ENCODE measurements at regions not wholly inside any gene's neighbourhood (a gene's known extent, or its start where the extent isn't known, plus 50 kb on each side); places are given as distances from the start of the nearest gene placed in this dataset.

DNA sequence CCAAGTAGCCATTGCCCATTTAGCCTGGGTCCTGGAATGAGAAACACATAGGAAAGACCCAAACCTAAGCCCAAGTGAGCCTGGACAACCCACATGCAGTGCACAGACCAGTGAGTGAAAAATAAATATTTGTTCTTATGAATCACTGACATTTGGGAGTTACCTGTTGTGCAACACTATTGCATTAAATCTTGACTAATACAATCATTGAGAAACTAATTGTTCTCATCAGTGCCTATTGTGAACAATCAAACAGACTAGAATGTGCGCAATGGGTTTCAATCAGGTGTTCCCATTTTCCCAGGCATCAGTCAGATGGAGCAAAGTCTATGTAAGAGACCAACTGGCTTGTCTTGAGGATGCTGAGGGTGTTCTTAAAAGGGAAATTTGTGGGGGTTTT, 54.7 kb upstream of the CNOT10 start:
- no peaks in the 10 kb centered on the region for H3K4me1 ChIP-seq (ENCODE audit: insufficient read depth)
- Mint-ChIP-seq H3K36me3 (ENCODE audit: low read depth) (no peaks in the 10 kb centered on the region), H3K4me3 (no peak overlapping the region), H3K27me3 (ENCODE audit: insufficient read depth, low read depth, poor library complexity) (peaks cover 8% of the 10 kb centered on the region), H3K27ac (no peak overlapping the region), H3K9me3 (0 out of 3 replicates have a peak, but pooled peaks cover 5% of the 10 kb centered on the region), H3K4me1 (no peaks in the 10 kb centered on the region)
- TF ChIP-seq JUNB (IDR thresholded peaks at IDR 0.05; ENCODE audit: unreplicated experiment) = no peak
- TF ChIP-seq CREB1 (CRISPR knock-in tag; IDR thresholded peaks at IDR 0.05; ENCODE audit: low read depth) = no peak
- no peak for TF ChIP-seq NANOG (IDR thresholded peaks at IDR 0.05; ENCODE audit: borderline replicate concordance)
- TF ChIP-seq, protein P1, sequence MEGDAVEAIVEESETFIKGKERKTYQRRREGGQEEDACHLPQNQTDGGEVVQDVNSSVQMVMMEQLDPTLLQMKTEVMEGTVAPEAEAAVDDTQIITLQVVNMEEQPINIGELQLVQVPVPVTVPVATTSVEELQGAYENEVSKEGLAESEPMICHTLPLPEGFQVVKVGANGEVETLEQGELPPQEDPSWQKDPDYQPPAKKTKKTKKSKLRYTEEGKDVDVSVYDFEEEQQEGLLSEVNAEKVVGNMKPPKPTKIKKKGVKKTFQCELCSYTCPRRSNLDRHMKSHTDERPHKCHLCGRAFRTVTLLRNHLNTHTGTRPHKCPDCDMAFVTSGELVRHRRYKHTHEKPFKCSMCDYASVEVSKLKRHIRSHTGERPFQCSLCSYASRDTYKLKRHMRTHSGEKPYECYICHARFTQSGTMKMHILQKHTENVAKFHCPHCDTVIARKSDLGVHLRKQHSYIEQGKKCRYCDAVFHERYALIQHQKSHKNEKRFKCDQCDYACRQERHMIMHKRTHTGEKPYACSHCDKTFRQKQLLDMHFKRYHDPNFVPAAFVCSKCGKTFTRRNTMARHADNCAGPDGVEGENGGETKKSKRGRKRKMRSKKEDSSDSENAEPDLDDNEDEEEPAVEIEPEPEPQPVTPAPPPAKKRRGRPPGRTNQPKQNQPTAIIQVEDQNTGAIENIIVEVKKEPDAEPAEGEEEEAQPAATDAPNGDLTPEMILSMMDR (conservative IDR thresholded peaks at IDR 0.05; ENCODE audit: low read depth in 2 of 2) = no peak
- TF ChIP-seq EZH2 (IDR thresholded peaks at IDR 0.05; ENCODE audit: low read depth, unreplicated experiment) = no peak
- TF ChIP-seq, protein P2, sequence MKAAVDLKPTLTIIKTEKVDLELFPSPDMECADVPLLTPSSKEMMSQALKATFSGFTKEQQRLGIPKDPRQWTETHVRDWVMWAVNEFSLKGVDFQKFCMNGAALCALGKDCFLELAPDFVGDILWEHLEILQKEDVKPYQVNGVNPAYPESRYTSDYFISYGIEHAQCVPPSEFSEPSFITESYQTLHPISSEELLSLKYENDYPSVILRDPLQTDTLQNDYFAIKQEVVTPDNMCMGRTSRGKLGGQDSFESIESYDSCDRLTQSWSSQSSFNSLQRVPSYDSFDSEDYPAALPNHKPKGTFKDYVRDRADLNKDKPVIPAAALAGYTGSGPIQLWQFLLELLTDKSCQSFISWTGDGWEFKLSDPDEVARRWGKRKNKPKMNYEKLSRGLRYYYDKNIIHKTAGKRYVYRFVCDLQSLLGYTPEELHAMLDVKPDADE (IDR thresholded peaks at IDR 0.05) = no peak
- TF ChIP-seq, protein P3, sequence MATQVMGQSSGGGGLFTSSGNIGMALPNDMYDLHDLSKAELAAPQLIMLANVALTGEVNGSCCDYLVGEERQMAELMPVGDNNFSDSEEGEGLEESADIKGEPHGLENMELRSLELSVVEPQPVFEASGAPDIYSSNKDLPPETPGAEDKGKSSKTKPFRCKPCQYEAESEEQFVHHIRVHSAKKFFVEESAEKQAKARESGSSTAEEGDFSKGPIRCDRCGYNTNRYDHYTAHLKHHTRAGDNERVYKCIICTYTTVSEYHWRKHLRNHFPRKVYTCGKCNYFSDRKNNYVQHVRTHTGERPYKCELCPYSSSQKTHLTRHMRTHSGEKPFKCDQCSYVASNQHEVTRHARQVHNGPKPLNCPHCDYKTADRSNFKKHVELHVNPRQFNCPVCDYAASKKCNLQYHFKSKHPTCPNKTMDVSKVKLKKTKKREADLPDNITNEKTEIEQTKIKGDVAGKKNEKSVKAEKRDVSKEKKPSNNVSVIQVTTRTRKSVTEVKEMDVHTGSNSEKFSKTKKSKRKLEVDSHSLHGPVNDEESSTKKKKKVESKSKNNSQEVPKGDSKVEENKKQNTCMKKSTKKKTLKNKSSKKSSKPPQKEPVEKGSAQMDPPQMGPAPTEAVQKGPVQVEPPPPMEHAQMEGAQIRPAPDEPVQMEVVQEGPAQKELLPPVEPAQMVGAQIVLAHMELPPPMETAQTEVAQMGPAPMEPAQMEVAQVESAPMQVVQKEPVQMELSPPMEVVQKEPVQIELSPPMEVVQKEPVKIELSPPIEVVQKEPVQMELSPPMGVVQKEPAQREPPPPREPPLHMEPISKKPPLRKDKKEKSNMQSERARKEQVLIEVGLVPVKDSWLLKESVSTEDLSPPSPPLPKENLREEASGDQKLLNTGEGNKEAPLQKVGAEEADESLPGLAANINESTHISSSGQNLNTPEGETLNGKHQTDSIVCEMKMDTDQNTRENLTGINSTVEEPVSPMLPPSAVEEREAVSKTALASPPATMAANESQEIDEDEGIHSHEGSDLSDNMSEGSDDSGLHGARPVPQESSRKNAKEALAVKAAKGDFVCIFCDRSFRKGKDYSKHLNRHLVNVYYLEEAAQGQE (IDR thresholded peaks at IDR 0.05; ENCODE audit: unreplicated experiment) = no peak
- TF ChIP-seq POLR2AphosphoS5 (IDR thresholded peaks at IDR 0.05; ENCODE audit: low read depth) = no peak
- TF ChIP-seq, protein P4, sequence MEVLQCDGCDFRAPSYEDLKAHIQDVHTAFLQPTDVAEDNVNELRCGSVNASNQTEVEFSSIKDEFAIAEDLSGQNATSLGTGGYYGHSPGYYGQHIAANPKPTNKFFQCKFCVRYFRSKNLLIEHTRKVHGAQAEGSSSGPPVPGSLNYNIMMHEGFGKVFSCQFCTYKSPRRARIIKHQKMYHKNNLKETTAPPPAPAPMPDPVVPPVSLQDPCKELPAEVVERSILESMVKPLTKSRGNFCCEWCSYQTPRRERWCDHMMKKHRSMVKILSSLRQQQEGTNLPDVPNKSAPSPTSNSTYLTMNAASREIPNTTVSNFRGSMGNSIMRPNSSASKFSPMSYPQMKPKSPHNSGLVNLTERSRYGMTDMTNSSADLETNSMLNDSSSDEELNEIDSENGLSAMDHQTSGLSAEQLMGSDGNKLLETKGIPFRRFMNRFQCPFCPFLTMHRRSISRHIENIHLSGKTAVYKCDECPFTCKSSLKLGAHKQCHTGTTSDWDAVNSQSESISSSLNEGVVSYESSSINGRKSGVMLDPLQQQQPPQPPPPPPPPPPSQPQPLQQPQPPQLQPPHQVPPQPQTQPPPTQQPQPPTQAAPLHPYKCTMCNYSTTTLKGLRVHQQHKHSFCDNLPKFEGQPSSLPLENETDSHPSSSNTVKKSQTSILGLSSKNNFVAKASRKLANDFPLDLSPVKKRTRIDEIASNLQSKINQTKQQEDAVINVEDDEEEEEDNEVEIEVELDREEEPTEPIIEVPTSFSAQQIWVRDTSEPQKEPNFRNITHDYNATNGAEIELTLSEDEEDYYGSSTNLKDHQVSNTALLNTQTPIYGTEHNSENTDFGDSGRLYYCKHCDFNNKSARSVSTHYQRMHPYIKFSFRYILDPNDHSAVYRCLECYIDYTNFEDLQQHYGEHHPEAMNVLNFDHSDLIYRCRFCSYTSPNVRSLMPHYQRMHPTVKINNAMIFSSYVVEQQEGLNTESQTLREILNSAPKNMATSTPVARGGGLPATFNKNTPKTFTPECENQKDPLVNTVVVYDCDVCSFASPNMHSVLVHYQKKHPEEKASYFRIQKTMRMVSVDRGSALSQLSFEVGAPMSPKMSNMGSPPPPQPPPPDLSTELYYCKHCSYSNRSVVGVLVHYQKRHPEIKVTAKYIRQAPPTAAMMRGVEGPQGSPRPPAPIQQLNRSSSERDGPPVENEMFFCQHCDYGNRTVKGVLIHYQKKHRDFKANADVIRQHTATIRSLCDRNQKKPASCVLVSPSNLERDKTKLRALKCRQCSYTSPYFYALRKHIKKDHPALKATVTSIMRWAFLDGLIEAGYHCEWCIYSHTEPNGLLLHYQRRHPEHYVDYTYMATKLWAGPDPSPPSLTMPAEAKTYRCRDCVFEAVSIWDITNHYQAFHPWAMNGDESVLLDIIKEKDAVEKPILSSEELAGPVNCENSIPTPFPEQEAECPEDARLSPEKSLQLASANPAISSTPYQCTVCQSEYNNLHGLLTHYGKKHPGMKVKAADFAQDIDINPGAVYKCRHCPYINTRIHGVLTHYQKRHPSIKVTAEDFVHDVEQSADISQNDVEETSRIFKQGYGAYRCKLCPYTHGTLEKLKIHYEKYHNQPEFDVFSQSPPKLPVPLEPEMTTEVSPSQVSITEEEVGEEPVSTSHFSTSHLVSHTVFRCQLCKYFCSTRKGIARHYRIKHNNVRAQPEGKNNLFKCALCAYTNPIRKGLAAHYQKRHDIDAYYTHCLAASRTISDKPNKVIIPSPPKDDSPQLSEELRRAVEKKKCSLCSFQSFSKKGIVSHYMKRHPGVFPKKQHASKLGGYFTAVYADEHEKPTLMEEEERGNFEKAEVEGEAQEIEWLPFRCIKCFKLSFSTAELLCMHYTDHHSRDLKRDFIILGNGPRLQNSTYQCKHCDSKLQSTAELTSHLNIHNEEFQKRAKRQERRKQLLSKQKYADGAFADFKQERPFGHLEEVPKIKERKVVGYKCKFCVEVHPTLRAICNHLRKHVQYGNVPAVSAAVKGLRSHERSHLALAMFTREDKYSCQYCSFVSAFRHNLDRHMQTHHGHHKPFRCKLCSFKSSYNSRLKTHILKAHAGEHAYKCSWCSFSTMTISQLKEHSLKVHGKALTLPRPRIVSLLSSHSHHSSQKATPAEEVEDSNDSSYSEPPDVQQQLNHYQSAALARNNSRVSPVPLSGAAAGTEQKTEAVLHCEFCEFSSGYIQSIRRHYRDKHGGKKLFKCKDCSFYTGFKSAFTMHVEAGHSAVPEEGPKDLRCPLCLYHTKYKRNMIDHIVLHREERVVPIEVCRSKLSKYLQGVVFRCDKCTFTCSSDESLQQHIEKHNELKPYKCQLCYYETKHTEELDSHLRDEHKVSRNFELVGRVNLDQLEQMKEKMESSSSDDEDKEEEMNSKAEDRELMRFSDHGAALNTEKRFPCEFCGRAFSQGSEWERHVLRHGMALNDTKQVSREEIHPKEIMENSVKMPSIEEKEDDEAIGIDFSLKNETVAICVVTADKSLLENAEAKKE (CRISPR knock-in tag; IDR thresholded peaks at IDR 0.05) = no peak
- TF ChIP-seq STAT1 (IDR thresholded peaks at IDR 0.05; ENCODE audit: unreplicated experiment) = no peak
- TF ChIP-seq ZNF114 (CRISPR knock-in tag; IDR thresholded peaks at IDR 0.05) = no peak
- no peak for TF ChIP-seq ZNF331 (CRISPR knock-in tag; IDR thresholded peaks at IDR 0.05; ENCODE audit: low read depth)
- no peak for TF ChIP-seq EZH2phosphoT487 (IDR thresholded peaks at IDR 0.05; ENCODE audit: unreplicated experiment)
- ATAC-seq (no peak), DNase-seq (ENCODE audit: low spot score) (no peak)
- no peaks in the 10 kb centered on the region for H3K36me3 ChIP-seq (ENCODE audit: insufficient read depth)
- H2AFZ ChIP-seq = no peak overlapping the region
- no peaks in the 10 kb centered on the region for H3F3A ChIP-seq (replicated peaks; ENCODE audit: low read depth)
- H3K4me3 ChIP-seq = no peak overlapping the region
- H3K9me2 ChIP-seq (ENCODE audit: insufficient read depth) = no peaks in the 10 kb centered on the region
- H3K4me2 ChIP-seq = no peak overlapping the region
- no peaks in the 10 kb centered on the region for H3K27me3 ChIP-seq (ENCODE audit: insufficient read depth)
- H3K79me2 ChIP-seq (replicated peaks; ENCODE audit: insufficient read depth) = no peaks in the 10 kb centered on the region
- no peak overlapping the region for H3K27ac ChIP-seq (ENCODE audit: low read depth)
- H4K20me1 ChIP-seq (replicated peaks; ENCODE audit: insufficient read depth) = no peaks in the 10 kb centered on the region
